Esophagus mucosa (tissue), 1 donor: ENCODE measurements at regions not wholly inside any gene's neighbourhood (a gene's known extent, or its start where the extent isn't known, plus 50 kb on each side); places are given as distances from the start of the nearest gene placed in this dataset.

Source experiments
- ATAC-seq: fragments of 200-7000 bp; cut with Tn5 transposase; one replicate; pipeline ENCODE4 v1.9.1; 2020
- donor health status: DM: yes; HTN: yes; CAD: no.

GRCh38 chr13:82674546-82674945, 1207.7 kb downstream of the SLITRK1 start:
- no peak for ATAC-seq

DNA sequence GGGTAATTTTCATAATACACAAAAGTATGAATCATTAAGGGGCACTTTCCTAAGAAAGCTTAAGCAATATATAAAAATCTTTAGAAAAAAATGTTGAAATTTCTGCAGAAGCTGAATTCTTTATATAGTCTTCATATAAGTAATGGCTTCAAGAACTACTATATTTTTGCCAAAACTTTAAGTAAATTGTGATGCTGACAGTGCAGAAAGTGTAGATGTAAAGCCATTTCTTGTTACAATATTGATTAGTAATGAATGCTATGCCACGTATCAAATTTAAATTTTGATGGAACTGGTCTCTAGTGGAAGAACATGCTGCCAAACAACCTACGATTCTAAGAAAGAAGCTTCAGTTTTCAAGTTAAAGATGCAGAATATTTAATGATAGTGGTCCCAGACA, 1210.0 kb downstream of the SLITRK1 start:
- ATAC-seq: no peak

DNA sequence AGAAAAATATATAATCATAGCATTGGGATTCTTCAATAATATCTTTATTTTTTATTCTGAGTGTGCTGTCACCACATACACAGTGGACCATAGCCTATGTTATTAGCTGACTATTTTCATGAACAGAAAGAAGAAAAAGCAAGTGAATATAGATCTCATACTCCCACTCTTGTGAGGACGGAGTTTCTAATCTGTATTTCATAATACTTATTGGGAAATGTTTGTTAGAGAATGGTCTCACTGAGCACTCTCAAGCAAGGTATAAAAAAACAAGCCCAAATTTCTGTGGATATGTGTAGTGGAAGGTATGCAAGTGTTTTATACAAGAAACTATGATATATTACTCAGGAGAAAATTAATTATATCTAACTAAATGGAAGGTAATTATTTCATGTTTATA, 1218.1 kb downstream of the SLITRK1 start:
- ATAC-seq: no peak

DNA sequence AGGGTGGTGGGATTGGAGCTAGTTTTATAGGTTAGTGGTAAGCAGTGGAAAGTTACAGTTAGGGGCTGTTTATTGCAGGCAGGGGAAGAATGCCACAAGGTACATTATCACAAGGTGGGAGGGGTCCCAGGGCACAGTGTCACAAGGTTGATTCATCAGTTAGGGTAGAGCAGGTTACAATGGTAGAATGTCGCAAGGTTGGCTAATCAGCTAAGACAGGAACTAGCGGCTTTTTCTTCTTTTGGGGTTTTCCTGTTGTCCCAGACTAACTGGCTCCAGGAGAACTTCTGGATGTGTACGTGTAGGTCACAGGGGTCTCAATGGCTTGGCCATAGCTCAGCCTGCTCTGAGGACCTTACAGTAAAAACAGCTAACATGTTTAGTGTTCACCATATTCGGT, 1221.1 kb downstream of the SLITRK1 start:
- no peak for ATAC-seq

DNA sequence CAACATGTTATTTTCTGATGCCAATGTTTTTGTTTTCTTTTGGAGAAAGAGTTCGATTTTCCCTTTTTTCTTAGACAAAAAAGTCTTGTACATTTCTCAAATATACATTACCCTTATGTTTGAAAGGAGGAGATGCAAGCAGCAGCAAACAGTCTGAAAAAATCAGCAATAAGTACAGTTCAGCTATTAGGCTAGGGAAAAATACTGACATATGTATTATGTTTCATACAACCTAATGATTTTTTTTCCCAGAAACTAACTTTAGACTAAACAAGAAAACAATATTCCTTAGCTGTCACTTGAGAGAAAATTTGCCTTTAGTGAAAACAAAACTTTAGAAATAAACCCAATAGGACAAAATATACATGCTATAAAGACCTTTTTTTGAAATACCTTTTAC, 1223.5 kb downstream of the SLITRK1 start:
- no peak for ATAC-seq

DNA sequence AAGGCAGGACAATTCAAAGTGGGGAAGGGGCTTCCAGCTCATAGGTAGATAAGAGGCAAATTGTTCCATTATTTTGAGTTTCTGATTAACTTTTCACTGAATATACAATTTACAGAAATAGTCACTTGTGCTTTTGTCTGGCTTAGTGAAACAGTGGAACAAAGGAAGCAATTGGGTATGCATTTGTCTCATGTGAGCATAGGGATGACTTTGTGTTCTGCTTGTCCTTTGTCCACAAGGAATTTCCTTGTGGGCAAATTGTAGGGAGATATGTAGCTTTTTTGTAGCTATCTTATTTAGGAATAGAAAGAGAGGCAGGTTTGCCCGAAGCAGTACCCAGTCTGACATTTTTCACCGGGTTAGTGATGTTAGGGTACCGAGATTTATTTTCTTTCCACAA, 1224.8 kb downstream of the SLITRK1 start:
- ATAC-seq: no peak

- peak; percentile 79 for ATAC-seq
Measured at GRCh38 chr13:82654861-82655855, 1227.1 kb downstream of the SLITRK1 start.

GRCh38 chr13:82654143-82654542, 1228.1 kb downstream of the SLITRK1 start:
- ATAC-seq: no peak

- no peak for ATAC-seq
Measured at GRCh38 chr13:82647540-82647939, 1234.7 kb downstream of the SLITRK1 start.

DNA sequence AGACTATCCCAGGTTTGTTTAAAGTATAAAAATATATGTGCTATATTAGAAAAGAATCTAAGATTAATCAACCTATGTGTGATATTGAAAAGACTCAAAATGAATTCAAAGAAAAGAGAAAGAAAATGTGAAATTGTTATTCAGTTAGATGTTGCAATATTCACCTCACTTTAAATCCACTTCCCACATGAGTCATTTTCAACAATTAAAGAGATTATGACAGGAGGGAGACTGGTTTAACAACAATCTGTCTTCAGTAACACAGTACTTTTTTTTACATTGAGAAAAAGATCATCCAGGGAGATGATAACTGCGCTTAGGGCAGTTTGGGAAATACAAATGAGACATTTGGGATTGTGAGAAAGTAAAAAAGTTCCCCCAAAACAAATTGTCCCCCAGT, 1246.2 kb downstream of the SLITRK1 start:
- peak; percentile 88 for ATAC-seq

DNA sequence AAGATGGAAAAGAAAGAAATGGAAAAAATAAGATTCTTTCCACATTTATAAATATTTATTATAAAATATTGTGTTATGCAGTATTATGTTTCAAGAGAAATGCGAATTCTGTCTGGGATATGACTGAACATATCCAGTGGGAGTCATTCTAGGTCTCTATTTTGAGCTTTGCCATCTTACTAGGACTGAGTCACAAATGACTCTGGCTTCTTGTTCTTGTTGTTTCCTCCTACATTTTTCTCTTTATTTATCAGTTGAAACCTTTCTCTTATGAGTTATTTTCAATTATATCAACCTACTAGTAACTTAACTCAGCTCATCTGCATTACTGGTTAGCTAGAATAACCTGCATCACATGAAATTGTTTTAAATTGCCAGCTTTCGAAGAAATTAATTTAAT, 1247.3 kb downstream of the SLITRK1 start:
- peak; percentile 49 for ATAC-seq

GRCh38 chr13:82627183-82627582, 1255.1 kb downstream of the SLITRK1 start:
- no peak for ATAC-seq

DNA sequence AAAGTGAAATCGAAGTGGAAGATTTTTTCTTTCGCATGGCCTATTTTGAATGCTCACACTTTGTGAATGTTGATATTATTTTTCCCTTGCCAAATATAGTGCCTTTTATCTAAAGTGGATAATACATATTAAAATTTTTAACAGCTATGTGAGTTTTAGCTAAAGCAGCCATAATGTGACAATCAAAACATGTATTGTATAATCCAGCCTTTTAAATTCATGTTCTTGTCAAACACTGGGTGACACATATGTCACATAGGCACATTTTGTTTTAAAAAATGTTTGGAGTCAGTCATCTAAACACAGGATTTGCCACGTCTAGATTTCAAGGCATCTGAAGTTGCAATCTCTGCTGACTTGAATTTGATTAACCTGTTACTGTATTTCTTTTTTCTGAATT, 1256.6 kb downstream of the SLITRK1 start:
- ATAC-seq: no peak

DNA sequence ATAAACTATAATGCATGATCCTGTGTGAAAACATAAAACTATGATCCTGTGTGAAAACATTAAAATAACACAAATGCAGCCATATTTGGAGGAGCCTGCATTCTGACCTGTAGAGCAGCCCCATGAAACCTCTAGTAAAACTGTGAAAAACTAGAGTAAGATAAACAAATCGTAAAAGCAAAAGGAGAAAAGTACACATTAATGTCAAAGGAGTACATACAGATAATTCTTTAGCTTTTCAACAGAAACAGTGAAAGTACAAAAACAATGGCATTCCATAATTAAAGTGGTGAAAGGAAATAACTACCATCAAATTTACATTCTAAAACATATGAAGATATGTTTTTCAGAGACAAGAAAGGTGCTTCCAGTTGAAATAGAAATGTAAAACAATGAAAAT, 1267.2 kb downstream of the SLITRK1 start:
- ATAC-seq: no peak

GRCh38 chr13:82614086-82614485, 1268.2 kb downstream of the SLITRK1 start:
- no peak for ATAC-seq

DNA sequence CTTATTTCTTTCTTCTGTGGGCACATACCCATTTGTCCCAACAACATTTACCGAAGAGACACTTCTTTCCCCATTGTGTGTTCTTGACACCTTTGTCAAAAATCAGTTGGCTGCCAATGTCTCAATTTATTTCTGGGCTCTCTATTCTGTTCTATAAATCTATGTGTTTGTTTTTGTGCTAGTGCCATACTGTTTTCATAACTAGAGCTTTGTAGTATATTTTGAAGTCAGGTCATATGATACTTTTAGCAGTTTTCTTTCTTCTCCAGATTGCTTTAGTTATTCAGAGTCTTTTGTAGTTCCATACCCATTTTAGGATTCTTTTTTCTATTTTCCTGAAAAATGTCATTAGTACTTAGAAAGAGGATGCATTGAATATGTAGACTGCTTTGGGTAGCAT, 1276.3 kb downstream of the SLITRK1 start:
- ATAC-seq: no peak

DNA sequence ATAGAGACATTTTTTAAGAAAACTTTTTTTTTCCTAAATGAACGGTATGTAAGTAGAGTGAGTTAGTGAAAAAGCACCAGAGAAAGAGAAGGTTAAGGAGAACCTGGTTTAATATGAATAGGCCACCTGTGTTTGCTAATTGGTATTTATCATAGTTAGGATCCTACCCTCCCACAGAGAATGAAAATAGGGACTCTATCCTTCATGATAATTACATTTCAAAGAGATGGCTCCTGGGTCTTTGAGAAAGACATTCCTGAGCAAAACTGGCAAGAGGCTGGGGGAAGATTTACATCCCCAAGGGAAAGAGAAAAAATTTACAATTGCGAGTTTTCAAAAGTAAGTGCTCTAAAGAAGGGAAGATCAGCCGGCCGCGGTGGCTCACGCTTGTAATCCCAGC, 1284.5 kb downstream of the SLITRK1 start:
- no peak for ATAC-seq

DNA sequence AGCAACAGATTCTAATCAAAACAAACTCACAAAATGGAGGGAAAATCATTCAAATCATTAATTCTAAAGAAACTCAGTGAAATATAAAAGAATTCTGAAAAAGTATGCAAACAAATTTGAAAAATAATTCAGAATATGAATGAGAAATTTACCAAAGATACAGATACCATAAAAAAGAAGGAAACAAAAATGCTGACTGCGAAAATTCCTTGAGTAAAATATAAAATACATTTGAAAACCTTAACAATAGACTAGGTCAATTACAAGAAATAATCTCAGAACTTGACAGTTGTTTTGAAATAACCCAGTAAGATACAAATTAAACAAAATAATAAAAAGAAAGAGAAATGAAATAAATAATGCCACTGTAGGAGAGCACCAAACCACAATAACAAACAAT, 1289.0 kb downstream of the SLITRK1 start:
- no peak for ATAC-seq

- no peak for ATAC-seq
Measured at GRCh38 chr13:82571653-82572052, 1310.6 kb downstream of the SLITRK1 start.

GRCh38 chr13:82569581-82569980, 1312.7 kb downstream of the SLITRK1 start:
- no peak for ATAC-seq

GRCh38 chr13:82566864-82567263, 1315.4 kb downstream of the SLITRK1 start:
- no peak for ATAC-seq

- no peak for ATAC-seq
Measured at GRCh38 chr13:82565201-82565600, 1317.1 kb downstream of the SLITRK1 start.

- ATAC-seq: no peak
Measured at GRCh38 chr13:82560889-82561288, 1321.4 kb downstream of the SLITRK1 start.

GRCh38 chr13:82522872-82523271, 1359.4 kb downstream of the SLITRK1 start:
- no peak for ATAC-seq
